D721Med (cell line): ENCODE measurements at regions not wholly inside any gene's neighbourhood (a gene's known extent, or its start where the extent isn't known, plus 50 kb on each side); places are given as distances from the start of the nearest gene placed in this dataset.

Source experiments
- DNase-seq: peaks from one replicate; pipeline ENCODE4 v3.0.0; 2011; ENCODE audit warnings: low spot score; ENCODE audit not compliant: insufficient read length
- FAIRE-seq: peaks from 2 replicates; lab custom pipeline; 2011; peaks lifted over from hg19 to GRCh38; lab: Jason Lieb, UNC
- CTCF ChIP-seq: IDR thresholded peaks from 2 replicates; pipeline ENCODE4 v1.5.1; 2012; ENCODE audit warnings: mild to moderate bottlenecking, control low read depth; ENCODE audit not compliant: insufficient read depth; ENCODE audit errors: missing control alignments

DNA sequence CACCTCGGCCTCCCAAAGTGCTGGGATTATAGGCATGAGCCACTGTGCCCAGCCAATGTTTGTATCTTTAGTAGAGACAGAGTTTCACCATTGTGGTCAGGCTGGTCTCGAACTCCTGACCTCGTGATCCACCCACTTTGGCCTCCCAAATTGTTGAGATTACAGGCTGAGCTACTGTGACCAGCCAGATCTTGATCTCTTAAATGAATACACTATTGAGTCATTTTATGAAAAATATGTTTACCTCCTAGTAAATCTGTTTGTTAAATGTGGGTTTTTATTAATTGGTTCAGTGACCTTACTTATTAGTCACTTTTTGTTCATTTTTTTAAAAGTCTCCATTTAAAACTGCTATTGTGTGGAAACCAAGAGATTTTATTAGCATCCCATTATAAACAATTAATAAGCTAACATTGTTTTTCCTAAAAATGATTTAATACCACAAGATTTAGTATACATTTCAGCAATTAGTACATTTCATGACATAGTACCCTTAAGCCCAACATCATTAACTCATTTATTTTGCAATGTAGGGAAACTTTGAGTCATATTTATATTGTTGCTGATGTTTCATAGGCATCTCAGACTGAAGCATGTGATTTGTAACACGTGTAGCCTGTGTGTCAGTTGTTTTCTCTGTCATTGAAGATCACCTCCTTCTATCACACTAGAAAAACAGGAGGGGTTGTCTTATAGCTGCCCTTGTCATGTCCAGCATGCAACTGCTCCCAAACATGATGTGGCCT lies 261.2 kb downstream of the TAF11L14 start:
- FAIRE-seq (no peak), DNase-seq (no peak)
- TF ChIP-seq CTCF: no peak

DNA sequence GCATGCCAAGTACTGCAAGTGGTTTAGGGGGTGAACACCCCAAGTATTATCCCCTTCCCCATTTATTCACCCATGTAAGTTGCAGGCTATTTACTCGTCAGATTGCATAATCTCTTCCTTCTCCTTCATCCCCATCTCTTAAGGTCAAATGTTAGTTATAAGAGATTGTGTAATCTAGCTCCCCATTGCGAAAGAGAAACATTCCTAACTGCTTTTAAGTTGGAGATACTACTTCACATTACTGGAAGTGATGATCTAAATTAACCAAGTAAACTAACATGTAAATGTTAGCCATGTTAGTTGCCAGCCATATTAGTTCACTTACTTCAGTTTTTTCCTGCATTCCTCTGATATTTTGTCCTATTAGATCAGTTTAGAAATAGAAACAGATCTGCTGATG lies 262.3 kb downstream of the TAF11L14 start:
- TF ChIP-seq CTCF: no peak
- DNase-seq (no peak), FAIRE-seq (no peak)

DNA sequence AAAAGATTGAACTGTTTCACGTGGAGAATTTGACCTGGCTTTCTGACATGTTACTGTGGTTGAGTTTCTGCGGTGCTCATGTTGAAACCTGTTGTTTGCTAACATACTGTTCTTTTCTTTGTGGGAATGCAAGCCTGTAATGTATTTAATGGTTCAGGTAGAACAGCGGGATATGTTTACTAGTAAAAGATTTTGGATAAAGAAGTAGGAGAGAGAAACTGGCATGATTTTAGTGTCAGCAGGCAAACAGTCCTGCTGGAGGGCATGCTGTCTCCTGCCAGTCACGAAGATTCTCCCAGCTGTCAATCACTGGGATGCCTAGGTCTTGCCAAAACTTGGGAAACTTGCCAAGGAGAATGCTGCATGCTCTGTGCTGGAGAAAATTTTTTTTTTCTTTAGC lies 263.5 kb downstream of the TAF11L14 start:
- DNase-seq: no peak

DNA sequence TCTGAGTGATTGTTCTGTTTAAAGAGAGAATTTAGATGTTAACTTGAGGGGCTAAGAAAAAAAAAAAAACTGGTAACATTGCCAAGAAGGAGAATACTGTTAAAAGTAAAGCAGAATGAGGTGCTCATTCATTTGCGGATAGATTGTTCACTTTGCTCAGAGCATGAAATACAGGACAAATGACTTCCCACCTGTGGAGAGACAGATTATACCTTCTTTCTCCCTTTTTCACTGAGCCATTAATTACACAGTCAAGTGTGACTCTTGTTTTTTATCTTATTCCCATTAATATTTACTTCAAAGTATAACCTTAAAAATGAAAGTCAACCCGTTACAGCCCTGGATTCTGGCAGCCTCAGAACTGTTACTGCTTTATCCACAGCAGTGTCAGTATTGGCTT lies 264.5 kb downstream of the TAF11L14 start:
- DNase-seq (no peak), FAIRE-seq (no peak)
- no peak for TF ChIP-seq CTCF

More for the DNA sequence above, 263.5 kb downstream of the TAF11L14 start:
- no peak for FAIRE-seq
- no peak for TF ChIP-seq CTCF

DNA sequence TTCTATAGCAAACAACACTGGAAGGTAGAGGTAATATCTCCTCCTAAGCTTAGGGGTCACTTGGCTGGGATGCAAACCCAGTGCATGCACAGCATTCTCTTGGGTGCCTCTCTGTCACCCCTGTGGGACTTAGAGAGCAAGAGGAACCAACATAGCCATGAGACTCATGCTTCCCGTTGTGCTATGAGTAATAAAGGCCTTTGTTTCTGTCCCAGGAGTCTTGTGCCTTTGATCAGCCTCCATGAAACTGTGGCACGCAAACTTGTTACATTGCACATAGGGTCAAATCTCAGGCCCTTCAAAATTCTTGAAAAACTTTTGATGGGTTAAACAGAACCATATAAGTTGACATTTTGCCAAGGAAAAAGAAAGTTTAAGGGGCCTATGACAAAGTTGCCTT lies 272.8 kb downstream of the TAF11L14 start:
- TF ChIP-seq CTCF: no peak

DNA sequence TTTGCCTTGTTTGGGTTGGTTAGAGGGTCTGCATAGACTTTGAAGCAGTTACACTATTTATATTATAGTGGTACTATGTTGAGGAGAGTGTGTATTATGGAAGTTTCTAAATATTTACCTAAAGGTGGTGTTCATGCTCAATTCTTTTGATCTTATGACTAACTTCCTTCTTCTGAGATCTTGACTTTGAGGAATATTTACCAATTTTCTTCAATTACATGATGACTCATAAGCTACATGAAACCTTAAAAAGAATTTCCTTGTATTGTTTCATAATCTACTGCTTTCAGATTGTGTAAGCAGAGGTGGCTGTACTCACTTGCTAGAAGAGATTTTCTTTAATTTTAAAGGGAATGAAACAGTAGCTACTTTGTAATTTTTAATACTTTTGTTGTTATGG lies 276.1 kb downstream of the TAF11L14 start:
- FAIRE-seq (no peak), DNase-seq (no peak)
- TF ChIP-seq CTCF: no peak

More for the DNA sequence above, 272.8 kb downstream of the TAF11L14 start:
- FAIRE-seq (no peak), DNase-seq (no peak)

DNA sequence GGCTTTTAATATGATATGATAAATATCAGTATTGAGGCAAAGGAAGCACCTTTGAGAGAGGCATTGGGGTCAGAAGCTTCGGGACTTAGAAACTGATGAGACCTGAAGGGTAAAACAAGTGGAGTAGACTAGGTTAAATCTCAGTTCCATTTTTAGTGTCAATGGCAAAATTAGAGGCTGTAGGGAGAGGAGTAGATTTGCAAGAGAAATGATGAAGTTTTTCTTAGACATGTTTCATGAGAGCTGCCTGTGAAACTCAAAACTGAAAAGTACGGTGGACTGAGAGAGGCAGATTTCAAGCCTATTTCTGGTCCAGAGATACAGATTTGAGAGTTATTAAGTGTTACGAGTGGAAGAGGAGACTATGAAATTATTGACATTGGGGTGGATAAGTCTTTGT lies 278.5 kb downstream of the TAF11L14 start:
- DNase-seq: no peak
- FAIRE-seq: no peak
- TF ChIP-seq CTCF: no peak
